Muscle layer of colon (tissue), 2 donors: ENCODE measurements at regions not wholly inside any gene's neighbourhood (a gene's known extent, or its start where the extent isn't known, plus 50 kb on each side); places are given as distances from the start of the nearest gene placed in this dataset.
"Not testable (repeated sequence)": the region's sequence is repeated elsewhere in the genome, so short reads cannot be mapped to it uniquely, and the experiment has no call there.

Experiments
- H3K27ac ChIP-seq: one replicate; pipeline ENCODE4 v1.7.0; 2013; ENCODE audit warnings: low read depth, mild to moderate bottlenecking, low read length, moderate library complexity
- H3K27me3 ChIP-seq, 2 donors: one replicate each; pipeline ENCODE4 v1.7.0; 2013; ENCODE audit warnings: low read length in 2 of 2, mild to moderate bottlenecking in 2 of 2; ENCODE audit not compliant: insufficient read depth in 2 of 2, control insufficient read depth in 1 of 2
- H3K36me3 ChIP-seq: one replicate; pipeline ENCODE4 v1.7.0; 2013; ENCODE audit warnings: mild to moderate bottlenecking, low read length; ENCODE audit not compliant: insufficient read depth
- H3K4me1 ChIP-seq: one replicate; pipeline ENCODE4 v1.7.0; 2013; ENCODE audit warnings: mild to moderate bottlenecking, low read length; ENCODE audit not compliant: insufficient read depth
- H3K4me3 ChIP-seq, 2 donors: one replicate each; pipeline ENCODE4 v1.7.0; 2013; ENCODE audit warnings: low read length in 2 of 2, low read depth in 1 of 2, mild to moderate bottlenecking in 1 of 2, moderate library complexity in 1 of 2
- H3K9ac ChIP-seq: one replicate; pipeline ENCODE4 v1.7.0; 2013; ENCODE audit warnings: low read length
- H3K9me3 ChIP-seq: one replicate; pipeline ENCODE4 v1.7.0; 2013; ENCODE audit warnings: mild to moderate bottlenecking, low read length
- donor health status: abdominal sarcoma.
- donor health status: Adenocarcinoma of cecum.

DNA sequence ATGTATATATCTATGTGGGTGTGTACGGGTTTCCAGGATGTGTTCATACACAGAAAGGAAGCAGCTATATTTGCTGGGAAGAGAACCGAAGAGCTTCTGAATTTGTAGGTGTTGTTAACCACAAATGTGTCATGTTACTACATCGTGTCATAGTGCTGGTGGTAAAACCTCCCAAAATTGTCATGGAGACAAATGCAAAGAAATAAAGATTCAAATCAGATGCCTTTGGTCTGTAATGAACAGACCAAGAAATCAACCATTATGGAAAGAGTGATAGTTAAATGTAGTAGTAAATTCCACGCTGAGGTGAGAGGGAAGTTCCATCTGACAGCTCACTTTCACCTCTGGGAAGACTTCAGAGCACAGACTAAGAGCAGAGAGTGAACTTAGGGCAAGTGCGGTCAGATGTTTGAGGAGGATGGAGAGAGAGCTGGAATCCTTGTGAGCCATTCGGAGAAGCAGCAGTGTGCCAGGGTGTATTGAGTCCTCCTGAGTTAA lies 487.5 kb downstream of the TMEM121 start:
- H3K9ac ChIP-seq: no peak overlapping the region
- no peaks in the 10 kb centered on the region for H3K9me3 ChIP-seq
- no peak overlapping the region for H3K4me3 ChIP-seq
- no peaks in the 10 kb centered on the region for H3K36me3 ChIP-seq
- no peaks in the 10 kb centered on the region for H3K27me3 ChIP-seq
- no peak overlapping the region for H3K27ac ChIP-seq
- H3K4me1 ChIP-seq: no peaks in the 10 kb centered on the region

DNA sequence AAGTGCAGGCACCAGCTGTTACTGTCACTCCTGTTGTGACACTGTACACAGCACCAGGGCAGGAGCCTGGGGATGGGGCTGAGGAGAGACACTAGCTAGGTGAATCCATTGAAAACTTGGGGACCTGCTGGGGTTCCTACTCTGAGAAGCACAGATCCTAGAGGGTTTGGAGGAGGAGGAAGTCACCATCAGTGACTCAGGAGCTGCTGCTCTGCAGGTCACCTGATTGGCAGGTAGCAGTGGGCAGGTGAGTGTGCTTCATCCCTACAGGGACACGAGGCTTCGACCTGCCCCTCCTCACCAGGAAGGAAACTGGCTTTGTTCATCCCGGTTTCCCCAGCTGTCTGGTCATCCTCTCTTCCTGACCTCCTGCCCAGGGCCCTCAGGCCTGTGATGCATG lies 491.6 kb downstream of the TMEM121 start:
- not testable (repeated sequence) for H3K27me3 ChIP-seq, H3K9me3 ChIP-seq, H3K9ac ChIP-seq, H3K36me3 ChIP-seq, H3K4me1 ChIP-seq, H3K27ac ChIP-seq, H3K4me3 ChIP-seq

DNA sequence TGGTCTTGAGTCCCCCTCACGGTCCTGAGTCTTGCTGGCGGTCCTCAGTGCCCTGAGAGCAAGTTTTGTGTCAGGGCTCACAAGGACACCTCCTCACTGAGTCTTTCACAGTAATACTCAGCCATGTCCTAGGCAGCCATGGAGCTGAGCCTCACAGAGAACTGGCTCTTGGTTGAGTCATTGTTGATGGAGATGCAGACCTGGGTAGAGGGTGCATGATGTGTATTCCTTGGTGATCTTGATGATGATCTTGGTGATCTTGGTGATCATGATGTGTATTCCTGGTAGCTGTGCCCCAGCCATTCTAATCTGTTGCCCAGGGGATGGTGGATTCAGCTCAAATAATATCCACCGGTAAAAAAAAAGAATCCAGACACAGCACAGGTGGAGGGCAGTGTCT lies 495.4 kb downstream of the TMEM121 start:
- no peaks in the 10 kb centered on the region for H3K27me3 ChIP-seq
- no peaks in the 10 kb centered on the region for H3K4me1 ChIP-seq
- no peak overlapping the region for H3K4me3 ChIP-seq

DNA sequence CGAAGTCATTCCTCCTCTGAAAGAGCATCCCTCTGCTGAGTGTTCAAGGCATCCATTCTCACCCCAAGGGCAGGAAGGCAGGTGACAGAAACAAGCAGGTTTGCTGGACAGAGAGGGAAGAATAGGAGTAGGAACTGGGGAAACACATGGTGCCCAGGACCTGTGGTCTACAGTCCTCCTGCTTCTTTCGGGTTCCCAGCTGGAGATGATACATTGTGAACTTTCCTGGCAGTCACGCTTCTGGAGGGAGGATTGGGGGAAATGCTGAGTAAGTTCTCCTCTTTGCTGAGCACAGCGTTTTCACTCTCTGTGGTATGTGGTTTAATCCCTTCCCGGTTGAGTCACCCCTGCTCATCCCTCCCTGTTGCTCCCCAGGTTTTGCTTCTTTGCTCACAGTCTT lies 496.3 kb downstream of the TMEM121 start:
- H3K36me3 ChIP-seq, H3K27me3 ChIP-seq, H3K27ac ChIP-seq, H3K4me1 ChIP-seq, H3K4me3 ChIP-seq, H3K9ac ChIP-seq, H3K9me3 ChIP-seq: not testable (repeated sequence)

More for the DNA sequence above, 495.4 kb downstream of the TMEM121 start:
- Histone ChIP-seq H3K9me3 (no peaks in the 10 kb centered on the region), H3K36me3 (no peaks in the 10 kb centered on the region), H3K27ac (no peak overlapping the region), H3K9ac (no peak overlapping the region)

DNA sequence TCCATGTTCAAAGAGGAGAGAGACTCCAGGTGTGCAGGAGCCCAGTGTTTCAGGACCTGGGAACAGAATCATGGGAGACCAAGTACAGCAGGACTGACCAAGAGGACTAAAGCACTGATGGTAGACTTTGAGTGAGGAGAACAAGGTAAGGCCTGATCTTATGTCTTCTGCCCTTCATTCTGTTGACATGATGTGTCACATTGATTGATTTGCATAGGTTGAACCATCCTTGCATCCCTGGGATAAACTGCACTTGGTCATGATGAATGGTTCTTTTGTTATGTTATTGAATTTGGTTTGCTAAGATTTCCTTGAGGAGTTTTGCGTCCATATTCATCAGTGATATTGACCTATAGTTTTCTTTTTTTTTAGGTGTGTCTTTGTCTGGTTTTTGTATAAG lies 497.0 kb downstream of the TMEM121 start:
- Histone ChIP-seq H3K4me1 (no peaks in the 10 kb centered on the region), H3K9me3 (no peaks in the 10 kb centered on the region), H3K36me3 (no peaks in the 10 kb centered on the region), H3K27ac (no peak overlapping the region), H3K4me3 (no peak overlapping the region), H3K27me3 (no peaks in the 10 kb centered on the region), H3K9ac (no peak overlapping the region)

DNA sequence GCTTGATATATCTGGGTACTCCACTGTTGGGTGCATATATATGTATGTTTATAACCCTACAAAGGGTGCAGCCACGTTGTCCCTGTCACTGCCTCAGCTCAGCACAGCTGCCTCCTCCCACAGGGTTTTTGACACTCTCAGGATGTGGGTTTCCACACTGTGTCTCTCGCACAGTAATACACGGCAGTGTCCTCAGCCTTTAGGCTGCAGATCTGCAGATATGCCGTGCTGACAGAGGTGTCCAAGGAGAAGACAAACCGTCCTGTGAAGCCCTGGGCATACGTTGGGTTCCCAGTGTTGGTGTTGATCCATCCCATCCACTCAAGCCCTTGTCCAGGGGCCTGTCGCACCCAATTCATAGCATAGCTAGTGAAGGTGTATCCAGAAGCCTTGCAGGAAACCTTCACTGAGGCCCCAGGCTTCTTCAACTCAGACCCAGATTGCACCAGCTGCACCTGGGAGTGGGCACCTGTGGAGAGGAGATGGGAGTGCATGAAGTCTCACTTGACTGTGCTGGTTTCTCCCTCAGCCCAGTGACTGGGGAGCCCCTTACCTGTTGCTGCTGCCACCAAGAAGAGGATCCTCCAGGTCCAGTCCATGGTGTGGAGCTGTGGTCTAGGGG lies 498.7 kb downstream of the TMEM121 start:
- no peak overlapping the region for H3K27ac ChIP-seq
- H3K27me3 ChIP-seq: no peaks in the 10 kb centered on the region
- H3K9me3 ChIP-seq: no peaks in the 10 kb centered on the region
- no peaks in the 10 kb centered on the region for H3K36me3 ChIP-seq
- H3K9ac ChIP-seq: no peak overlapping the region
- no peaks in the 10 kb centered on the region for H3K4me1 ChIP-seq
- no peak overlapping the region for H3K4me3 ChIP-seq

DNA sequence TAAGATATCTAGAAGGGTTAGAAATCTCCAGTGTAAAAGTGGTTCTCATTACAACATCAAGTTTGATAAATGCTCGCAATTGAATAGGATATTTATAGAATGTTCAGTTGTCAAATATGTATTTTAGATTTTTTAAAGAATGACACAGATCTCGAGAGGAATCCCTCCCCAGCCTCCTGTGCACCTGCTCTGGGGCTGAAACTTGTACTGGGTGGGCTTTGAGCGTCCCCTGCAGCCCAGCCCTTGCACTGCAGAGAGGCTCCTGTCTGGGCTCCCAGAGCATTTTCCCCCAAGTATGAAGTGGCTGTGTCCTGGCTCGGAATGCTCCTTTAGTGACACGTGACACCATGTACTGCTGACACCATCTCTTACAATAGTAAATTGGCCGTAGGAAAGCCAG lies 499.6 kb downstream of the TMEM121 start:
- no peaks in the 10 kb centered on the region for H3K4me1 ChIP-seq
- H3K27me3 ChIP-seq: no peaks in the 10 kb centered on the region
- H3K36me3 ChIP-seq: no peaks in the 10 kb centered on the region
- H3K4me3 ChIP-seq: no peak overlapping the region
- no peak overlapping the region for H3K27ac ChIP-seq
- H3K9ac ChIP-seq: no peak overlapping the region
- no peaks in the 10 kb centered on the region for H3K9me3 ChIP-seq

DNA sequence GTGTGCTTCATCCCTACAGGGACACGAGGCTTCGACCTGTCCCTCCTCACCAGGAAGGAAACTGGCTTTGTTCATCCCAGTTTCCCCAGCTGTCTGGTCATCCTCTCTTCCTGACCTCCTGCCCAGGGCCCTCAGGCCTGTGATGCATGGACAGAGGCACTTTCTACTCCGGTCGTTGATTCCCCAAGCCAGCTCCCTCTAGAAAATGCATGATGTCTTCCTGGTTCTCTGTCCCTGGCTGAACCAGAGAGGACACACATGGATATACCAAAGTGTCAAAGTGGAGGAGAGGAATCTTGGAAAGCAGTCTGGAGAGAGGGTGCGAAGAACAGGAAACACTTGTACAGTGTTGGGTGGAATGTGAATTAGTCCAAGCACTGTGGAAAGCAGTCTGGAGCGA lies 501.4 kb downstream of the TMEM121 start:
- not testable (repeated sequence) for H3K36me3 ChIP-seq, H3K9ac ChIP-seq, H3K4me1 ChIP-seq, H3K4me3 ChIP-seq, H3K27ac ChIP-seq, H3K27me3 ChIP-seq, H3K9me3 ChIP-seq

DNA sequence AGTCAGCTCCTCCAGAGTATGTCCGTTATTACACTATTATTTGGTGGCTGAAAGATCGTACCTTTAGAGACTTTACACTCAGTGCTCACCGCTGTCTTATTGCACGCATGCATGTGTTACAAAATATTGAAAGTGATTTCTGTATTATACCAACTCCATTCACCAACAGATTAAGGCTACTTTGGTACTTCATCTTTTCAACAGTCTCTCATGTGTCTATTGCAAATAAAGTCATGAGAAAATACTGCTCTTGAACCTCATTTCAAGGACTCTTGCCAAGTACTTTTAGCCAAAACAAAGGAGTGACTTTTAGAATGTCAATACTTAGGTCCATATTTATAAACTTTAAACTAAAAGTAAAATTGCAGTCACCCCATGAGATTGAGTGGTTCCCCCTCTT lies 503.6 kb downstream of the TMEM121 start:
- H3K27ac ChIP-seq: no peak overlapping the region

DNA sequence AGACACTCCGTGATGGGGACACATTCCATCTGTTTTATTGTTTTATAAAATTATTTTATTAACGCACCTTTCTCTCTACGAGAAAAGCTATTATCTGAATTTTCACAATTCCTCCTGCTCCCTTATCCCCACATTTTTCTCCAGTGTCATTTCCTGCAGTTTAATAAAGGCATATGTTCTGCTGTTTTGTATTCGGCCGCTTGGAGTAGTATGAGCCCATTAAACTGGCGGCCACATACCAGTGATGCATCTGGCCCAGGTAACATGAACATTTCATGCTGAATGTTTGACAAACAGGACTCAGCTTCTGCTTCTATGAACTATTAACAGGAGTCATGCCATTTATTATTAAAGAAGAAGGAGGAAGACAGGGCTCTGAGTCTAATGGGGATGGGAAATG lies 511.0 kb downstream of the TMEM121 start:
- Histone ChIP-seq H3K36me3 (no peaks in the 10 kb centered on the region), H3K27me3 (no peaks in the 10 kb centered on the region), H3K9ac (no peak overlapping the region), H3K4me1 (no peaks in the 10 kb centered on the region), H3K9me3 (no peaks in the 10 kb centered on the region), H3K4me3 (no peak overlapping the region), H3K27ac (no peak overlapping the region)

More for the DNA sequence above, 503.6 kb downstream of the TMEM121 start:
- Histone ChIP-seq H3K4me1 (no peaks in the 10 kb centered on the region), H3K4me3 (no peak overlapping the region), H3K9ac (no peak overlapping the region), H3K36me3 (no peaks in the 10 kb centered on the region), H3K9me3 (no peaks in the 10 kb centered on the region), H3K27me3 (no peaks in the 10 kb centered on the region)

DNA sequence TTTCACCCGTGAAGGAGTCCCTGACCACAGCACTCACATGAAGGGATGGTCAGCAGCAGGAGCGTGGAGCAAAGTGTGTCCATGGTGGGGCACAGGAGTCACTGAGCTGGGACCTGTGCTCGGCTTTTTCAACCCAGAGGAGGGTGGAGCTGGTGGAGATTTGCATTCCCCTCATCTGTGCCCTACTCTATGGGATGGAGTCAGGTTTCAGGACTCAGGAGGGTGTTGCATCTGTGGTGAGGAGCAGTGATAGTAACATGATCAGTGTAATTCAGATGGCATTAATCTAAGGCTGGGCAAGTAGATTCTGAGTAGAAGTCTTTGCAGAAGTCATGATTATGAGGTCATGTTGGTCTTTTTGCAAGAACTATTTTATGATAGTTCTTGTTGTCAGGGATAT lies 511.9 kb downstream of the TMEM121 start:
- Histone ChIP-seq H3K27ac (no peak overlapping the region), H3K9me3 (no peaks in the 10 kb centered on the region), H3K4me3 (no peak overlapping the region), H3K9ac (no peak overlapping the region), H3K36me3 (no peaks in the 10 kb centered on the region), H3K27me3 (no peaks in the 10 kb centered on the region), H3K4me1 (no peaks in the 10 kb centered on the region)

DNA sequence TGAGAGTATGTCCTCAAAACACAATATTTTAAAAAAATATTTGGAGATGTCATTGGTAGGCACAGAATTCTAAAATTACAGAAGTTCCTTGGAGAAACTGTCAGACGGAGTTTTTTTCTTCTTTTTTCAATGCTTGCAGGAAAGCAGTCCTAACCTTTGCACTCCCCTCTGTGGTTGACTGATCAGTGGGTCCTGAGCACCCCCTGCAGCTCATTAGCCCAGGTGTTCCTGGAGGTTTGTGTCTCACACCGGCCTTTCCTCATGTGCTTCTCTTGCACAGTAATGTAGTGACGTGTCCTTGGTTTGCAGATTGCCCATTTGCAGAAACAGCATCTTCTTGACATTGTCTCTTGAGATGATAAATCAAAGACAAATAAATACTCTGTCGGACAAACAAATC lies 513.0 kb downstream of the TMEM121 start:
- H3K27ac ChIP-seq: no peak overlapping the region
- H3K4me1 ChIP-seq: no peaks in the 10 kb centered on the region
- H3K9ac ChIP-seq: no peak overlapping the region
- no peaks in the 10 kb centered on the region for H3K27me3 ChIP-seq
- H3K9me3 ChIP-seq: no peaks in the 10 kb centered on the region
- no peaks in the 10 kb centered on the region for H3K36me3 ChIP-seq
- H3K4me3 ChIP-seq: no peak overlapping the region
